DND-41 (cell line): ENCODE measurements at regions not wholly inside any gene's neighbourhood (a gene's known extent, or its start where the extent isn't known, plus 50 kb on each side); places are given as distances from the start of the nearest gene placed in this dataset.

Experiments used
- ATAC-seq: fragments of 200-7000 bp; cut with Tn5 transposase; 3 replicates; pipeline ENCODE4 v1.9.1; 2021; ENCODE audit warnings: low read depth; ENCODE audit not compliant: insufficient read depth
- DNase-seq: peaks from one replicate; pipeline ENCODE4 v3.0.0-alpha.2; 2020
- H2AFZ ChIP-seq: 2 replicates; pipeline ENCODE4 v1.6.0; 2012; ENCODE audit warnings: low read depth, low read length
- H3K27ac ChIP-seq: 2 replicates; pipeline ENCODE4 v1.5.1; 2012; ENCODE audit warnings: low read length, inconsistent platforms
- H3K27me3 ChIP-seq: fragments of 200-600 bp; sonication (generic); 2 replicates; pipeline ENCODE4 v1.6.0; 2012; ENCODE audit warnings: low read length, mild to moderate bottlenecking, inconsistent platforms; ENCODE audit not compliant: insufficient read depth, poor library complexity
- H3K36me3 ChIP-seq: 2 replicates; pipeline ENCODE4 v1.5.1; 2012; ENCODE audit warnings: low read length, inconsistent platforms; ENCODE audit not compliant: insufficient read depth
- H3K4me1 ChIP-seq: 2 replicates; pipeline ENCODE4 v1.5.1; 2012; ENCODE audit warnings: mild to moderate bottlenecking, low read length; ENCODE audit not compliant: insufficient read depth
- H3K4me2 ChIP-seq: 2 replicates; pipeline ENCODE4 v1.6.0; 2012; ENCODE audit warnings: mild to moderate bottlenecking, moderate library complexity, low read length, inconsistent platforms; ENCODE audit not compliant: insufficient read depth
- H3K4me3 ChIP-seq, 2 experiments: fragments of 200-600 bp in 1 of 2; shearing (Covaris generic) in 1 of 2; 2 replicates each; pipeline ENCODE4 v1.5.1; 2012 to 2016; ENCODE audit warnings: inconsistent platforms in 2 of 2, low read length in 2 of 2, mild to moderate bottlenecking in 2 of 2, low read depth in 1 of 2, moderate library complexity in 1 of 2
- H3K79me2 ChIP-seq: 2 replicates; pipeline ENCODE4 v1.6.0; 2012; ENCODE audit warnings: low read length, inconsistent platforms; ENCODE audit not compliant: insufficient read depth
- H3K9ac ChIP-seq: 2 replicates; pipeline ENCODE4 v1.6.0; 2012; ENCODE audit warnings: low read depth, mild to moderate bottlenecking, inconsistent platforms, low read length, moderate library complexity
- H3K9me3 ChIP-seq: 2 replicates; pipeline ENCODE4 v1.5.1; 2012; ENCODE audit warnings: low read length, moderate library complexity, mild to moderate bottlenecking, inconsistent platforms; ENCODE audit not compliant: insufficient read depth, severe bottlenecking
- H4K20me1 ChIP-seq: 2 replicates; pipeline ENCODE4 v1.6.0; 2012; ENCODE audit warnings: low read length; ENCODE audit not compliant: insufficient read depth
- CTCF ChIP-seq: IDR thresholded peaks from 2 replicates; pipeline ENCODE4 v1.5.1; 2012; ENCODE audit warnings: borderline replicate concordance, low read length, moderate library complexity, mild to moderate bottlenecking; ENCODE audit not compliant: poor library complexity, severe bottlenecking; ENCODE audit errors: extremely low read depth
- EZH2 ChIP-seq: IDR thresholded peaks from 3 replicates; pipeline ENCODE4 v1.6.1; 2012; ENCODE audit warnings: borderline replicate concordance, low read depth, mild to moderate bottlenecking, moderate library complexity, low read length, inconsistent platforms; ENCODE audit not compliant: severe bottlenecking

- no peaks in the 10 kb centered on the region for H3K27me3 ChIP-seq
- H3K4me1 ChIP-seq = peaks cover 15% of the 10 kb centered on the region
- no peaks in the 10 kb centered on the region for H3K9me3 ChIP-seq
- no peak overlapping the region for H3K4me3 ChIP-seq
- TF ChIP-seq CTCF = no peak
- TF ChIP-seq EZH2 = no peak
- ATAC-seq (no peak), DNase-seq (no peak)
- no peaks in the 10 kb centered on the region for H3K36me3 ChIP-seq
- no peak overlapping the region for H3K27ac ChIP-seq
- no peaks in the 10 kb centered on the region for H4K20me1 ChIP-seq
- no peaks in the 10 kb centered on the region for H3K79me2 ChIP-seq
- H3K9ac ChIP-seq = no peak overlapping the region
- no peak overlapping the region for H3K4me2 ChIP-seq
- no peak overlapping the region for H2AFZ ChIP-seq
Observed at GRCh38 chr5:173785400-173785799, 102.7 kb upstream of the CPEB4 start.

GRCh38 chr5:173785866-173786265 is 102.3 kb upstream of the CPEB4 start:
- DNase-seq = no peak
- Histone ChIP-seq H3K27ac (no peak overlapping the region), H3K79me2 (no peaks in the 10 kb centered on the region), H4K20me1 (no peaks in the 10 kb centered on the region), H3K9ac (no peak overlapping the region), H3K4me2 (no peak overlapping the region), H3K4me3 (no peak overlapping the region), H3K36me3 (no peaks in the 10 kb centered on the region), H3K9me3 (no peaks in the 10 kb centered on the region), H3K4me1 (peaks cover 15% of the 10 kb centered on the region), H3K27me3 (no peaks in the 10 kb centered on the region), H2AFZ (no peak overlapping the region)
- TF ChIP-seq EZH2 (no peak), CTCF (no peak)
- no peak for ATAC-seq

GRCh38 chr5:173786286-173787187 is 101.6 kb upstream of the CPEB4 start:
- DNase-seq = no peak
- Histone ChIP-seq H3K9me3 (no peaks in the 10 kb centered on the region), H4K20me1 (no peaks in the 10 kb centered on the region), H3K79me2 (no peaks in the 10 kb centered on the region), H2AFZ (no peak overlapping the region), H3K27me3 (no peaks in the 10 kb centered on the region), H3K4me3 (no peak overlapping the region), H3K36me3 (no peaks in the 10 kb centered on the region), H3K4me2 (no peak overlapping the region), H3K4me1 (peaks cover 11% of the 10 kb centered on the region), H3K9ac (no peak overlapping the region), H3K27ac (no peak overlapping the region)
- no peak for TF ChIP-seq CTCF
- TF ChIP-seq EZH2 = no peak
- ATAC-seq = no peak
